Brain microvascular endothelial cell (primary cell): ENCODE measurements at regions not wholly inside any gene's neighbourhood (a gene's known extent, or its start where the extent isn't known, plus 50 kb on each side); places are given as distances from the start of the nearest gene placed in this dataset.
"Not testable (repeated sequence)": the region's sequence is repeated elsewhere in the genome, so short reads cannot be mapped to it uniquely, and the experiment has no call there.

Experiments used
- DNase-seq: peaks from one replicate; pipeline ENCODE4 v3.0.0-alpha.2; 2020
- H3K27ac ChIP-seq: fragments of 250-450 bp; sonication (Bioruptor Pico); 2 replicates; pipeline ENCODE4 v1.5.1; 2020; ENCODE audit warnings: mild to moderate bottlenecking, moderate library complexity
- H3K27me3 ChIP-seq: fragments of 250-450 bp; sonication (Bioruptor Pico); replicated peaks from 2 replicates; pipeline ENCODE4 v1.5.1; 2020; ENCODE audit warnings: mild to moderate bottlenecking
- H3K36me3 ChIP-seq: fragments of 250-450 bp; sonication (Bioruptor Pico); replicated peaks from 2 replicates; pipeline ENCODE4 v1.5.1; 2020; ENCODE audit warnings: mild to moderate bottlenecking
- H3K4me3 ChIP-seq: 2 replicates; pipeline ENCODE4 v1.5.1; 2011; ENCODE audit warnings: low read depth, mild to moderate bottlenecking, control low read depth, low read length, moderate library complexity
- CTCF ChIP-seq: IDR thresholded peaks from 2 replicates; pipeline ENCODE4 v1.5.1; 2011; ENCODE audit warnings: low read depth, mild to moderate bottlenecking, moderate library complexity, low read length, control low read depth, inconsistent platforms; ENCODE audit errors: missing control alignments
- in situ Hi-C: cut with HindIII; loops from 2 replicates; pipeline ENCODE4 v1.10.0; 2017; ENCODE audit warnings: low sequenced_read_pairs, low pct_ligation_motif_present

- Histone ChIP-seq H3K27me3 (no peaks in the 10 kb centered on the region), H3K27ac (no peak overlapping the region), H3K36me3 (no peaks in the 10 kb centered on the region), H3K4me3 (no peak overlapping the region)
- in situ Hi-C loops, result no loop called here
- no peak for DNase-seq
- TF ChIP-seq CTCF, result no peak
These were observed 704.8 kb upstream of the AADAT start for GRCh38 chr4:170794525-170794924.

DNA sequence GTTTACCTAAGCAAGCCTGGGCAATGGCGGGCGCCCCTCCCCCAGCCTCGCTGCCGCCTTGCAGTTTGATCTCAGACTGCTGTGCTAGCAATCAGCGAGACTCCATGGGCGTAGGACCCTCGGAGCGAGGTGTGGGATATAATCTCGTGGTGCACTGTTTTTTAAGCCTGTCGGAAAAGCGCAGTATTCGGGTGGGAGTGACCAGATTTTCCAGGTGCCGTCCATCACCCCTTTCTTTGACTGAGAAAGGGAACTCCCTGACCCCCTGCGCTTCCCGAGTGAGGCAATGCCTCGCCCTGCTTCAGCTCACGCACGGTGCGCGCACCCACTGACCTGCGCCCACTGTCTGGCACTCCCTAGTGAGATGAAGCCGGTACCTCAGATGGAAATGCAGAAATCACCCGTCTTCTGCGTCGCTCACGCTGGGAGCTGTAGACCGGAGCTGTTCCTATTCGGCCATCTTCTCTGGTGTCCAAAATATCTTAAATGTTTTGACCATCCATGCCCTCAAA lies 698.8 kb upstream of the AADAT start:
- H3K27me3 ChIP-seq, H3K27ac ChIP-seq, in situ Hi-C loops, H3K4me3 ChIP-seq, H3K36me3 ChIP-seq, DNase-seq: not testable (repeated sequence)

- TF ChIP-seq CTCF, result no peak
- no peak for DNase-seq
- in situ Hi-C loops, result no loop called here
These were observed 687.9 kb upstream of the AADAT start for GRCh38 chr4:170777663-170778062.

GRCh38 chr4:170776983-170777382 lies 687.2 kb upstream of the AADAT start:
- Histone ChIP-seq H3K36me3 (no peaks in the 10 kb centered on the region), H3K27me3 (no peaks in the 10 kb centered on the region), H3K27ac (no peak overlapping the region), H3K4me3 (no peak overlapping the region)
- no peak for DNase-seq
- no peak for TF ChIP-seq CTCF
- in situ Hi-C loops, result no loop called here

More at GRCh38 chr4:170777663-170778062, 687.9 kb upstream of the AADAT start:
- H3K36me3 ChIP-seq, result no peaks in the 10 kb centered on the region
- no peak overlapping the region for H3K27ac ChIP-seq
- H3K27me3 ChIP-seq, result no peaks in the 10 kb centered on the region
- no peak overlapping the region for H3K4me3 ChIP-seq

GRCh38 chr4:170775851-170776250 lies 686.1 kb upstream of the AADAT start:
- H3K4me3 ChIP-seq, result no peak overlapping the region
- no peak for TF ChIP-seq CTCF
- in situ Hi-C loops, result no loop called here
- no peaks in the 10 kb centered on the region for H3K36me3 ChIP-seq
- H3K27me3 ChIP-seq, result no peaks in the 10 kb centered on the region
- no peak overlapping the region for H3K27ac ChIP-seq
- no peak for DNase-seq

DNA sequence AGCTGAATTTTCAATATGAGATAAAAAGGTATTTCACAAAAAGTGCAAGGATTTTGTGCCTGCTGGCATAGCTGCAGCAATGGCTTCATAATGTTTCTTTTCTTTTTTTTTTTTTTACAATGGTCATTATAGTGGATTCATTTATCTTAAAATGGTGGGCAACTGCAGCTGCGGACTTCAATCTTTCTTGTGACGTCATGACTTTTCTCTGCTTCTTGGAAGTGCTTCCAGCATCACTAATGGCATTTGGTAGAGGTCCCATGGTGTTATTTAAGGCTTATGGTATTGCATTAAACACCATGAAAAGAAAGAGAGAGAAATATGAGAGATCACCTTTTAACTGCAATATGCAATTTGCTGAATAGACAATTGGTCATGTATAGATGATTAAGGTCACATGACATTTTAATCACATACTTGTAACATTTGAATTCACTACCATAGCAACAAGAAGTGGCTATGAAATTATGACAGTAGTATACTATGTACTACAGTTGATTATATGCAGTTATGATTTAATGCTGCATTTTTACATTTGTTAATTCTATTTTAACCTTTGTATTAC lies 684.0 kb upstream of the AADAT start:
- in situ Hi-C loops, result no loop called here
- no peak for TF ChIP-seq CTCF
- no peak overlapping the region for H3K27ac ChIP-seq
- H3K36me3 ChIP-seq, result no peaks in the 10 kb centered on the region
- H3K27me3 ChIP-seq, result no peaks in the 10 kb centered on the region
- no peak for DNase-seq
- H3K4me3 ChIP-seq, result no peak overlapping the region
